ENCODE measurements at regions not wholly inside any gene's neighbourhood (a gene's known extent, or its start where the extent isn't known, plus 50 kb on each side); places are given as distances from the start of the nearest gene placed in this dataset.

GRCh38 chr2:84026818-84027217 lies 432.3 kb downstream of the SUCLG1 start:
- TF ChIP-seq CTCF (IDR thresholded peaks at IDR 0.05; ENCODE audit: borderline replicate concordance, extremely low read depth, low read length, poor library complexity, severe bottlenecking) (no peak), EZH2 (IDR thresholded peaks at IDR 0.05; ENCODE audit: borderline replicate concordance, low read depth, low read length, severe bottlenecking) (no peak)
